ENCODE measurements at regions not wholly inside any gene's neighbourhood (a gene's known extent, or its start where the extent isn't known, plus 50 kb on each side); places are given as distances from the start of the nearest gene placed in this dataset.

GRCh38 chr13:72570019-72570418 is 157.4 kb downstream of the MZT1 start:
- H3K4me1 Mint-ChIP-seq = no peaks in the 10 kb centered on the region
- no peaks in the 10 kb centered on the region for H3K36me3 ChIP-seq (ENCODE audit: control insufficient read depth, insufficient read depth, low read length)
- no peaks in the 10 kb centered on the region for H3K9me3 ChIP-seq (ENCODE audit: control insufficient read depth in 2 of 2, low read length in 2 of 2)
- no peak overlapping the region for H3K4me3 Mint-ChIP-seq
- H3K9me3 Mint-ChIP-seq = peaks cover 0 to 10% (median 2%) of the 10 kb centered on the region in 7 donors
- no peak overlapping the region for H3K27ac ChIP-seq (ENCODE audit: insufficient read depth, low read length, poor library complexity, severe bottlenecking)
- DNase-seq (peak in 1 of 3 donors; percentile 0), ATAC-seq (ENCODE audit: low read depth in 2 of 2) (no peak)
- H3K27me3 ChIP-seq (ENCODE audit: control insufficient read depth, insufficient read depth, low read length) = no peaks in the 10 kb centered on the region
- no peaks in the 10 kb centered on the region for H3K27me3 Mint-ChIP-seq
- H3K4me1 ChIP-seq (ENCODE audit: control insufficient read depth, insufficient read depth, low read length, poor library complexity, severe bottlenecking) = no peaks in the 10 kb centered on the region
- H3K4me3 ChIP-seq (ENCODE audit: low read depth, low read length) = no peak overlapping the region
- H3K36me3 Mint-ChIP-seq = no peaks in the 10 kb centered on the region
- H3K27ac Mint-ChIP-seq = no peak overlapping the region

DNA sequence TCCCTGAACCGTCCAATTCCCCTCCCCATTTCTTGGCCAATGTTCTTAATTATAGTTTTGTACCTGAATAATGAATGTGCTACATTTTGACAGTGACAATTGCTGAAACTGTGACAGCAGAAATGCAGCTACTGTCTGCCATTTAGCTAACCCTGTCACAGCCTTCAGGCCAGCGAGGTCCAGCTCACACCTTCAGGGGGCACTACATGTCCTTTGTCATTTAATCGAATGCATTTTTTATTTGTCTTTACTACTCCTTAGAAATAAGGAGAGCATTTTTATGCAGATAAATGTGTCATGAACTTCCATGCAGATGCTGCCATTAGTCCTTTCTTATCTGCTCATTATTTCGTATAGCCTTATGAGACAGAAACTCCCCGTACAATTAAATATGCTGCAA is 159.9 kb downstream of the MZT1 start:
- no peaks in the 10 kb centered on the region for H3K27me3 ChIP-seq (ENCODE audit: control insufficient read depth, insufficient read depth, low read length)
- H3K4me1 ChIP-seq (ENCODE audit: control insufficient read depth, insufficient read depth, low read length, poor library complexity, severe bottlenecking) = no peaks in the 10 kb centered on the region
- Mint-ChIP-seq H3K36me3 (no peaks in the 10 kb centered on the region), H3K4me3 (no peak overlapping the region), H3K27me3 (no peaks in the 10 kb centered on the region), H3K27ac (no peak overlapping the region), H3K9me3 (peaks cover 0 to 3% (median 1%) of the 10 kb centered on the region in 7 donors), H3K4me1 (no peaks in the 10 kb centered on the region)
- no peak overlapping the region for H3K4me3 ChIP-seq (ENCODE audit: low read depth, low read length)
- H3K36me3 ChIP-seq (ENCODE audit: control insufficient read depth, insufficient read depth, low read length) = no peaks in the 10 kb centered on the region
- no peak overlapping the region for H3K27ac ChIP-seq (ENCODE audit: insufficient read depth, low read length, poor library complexity, severe bottlenecking)
- DNase-seq (no peak), ATAC-seq (ENCODE audit: low read depth in 2 of 2) (no peak)
- no peaks in the 10 kb centered on the region for H3K9me3 ChIP-seq (ENCODE audit: control insufficient read depth in 2 of 2, low read length in 2 of 2)

- Histone ChIP-seq H3K4me1 (ENCODE audit: control insufficient read depth, insufficient read depth, low read length, poor library complexity, severe bottlenecking) (no peaks in the 10 kb centered on the region), H3K27ac (ENCODE audit: insufficient read depth, low read length, poor library complexity, severe bottlenecking) (no peak overlapping the region), H3K9me3 (ENCODE audit: control insufficient read depth in 2 of 2, low read length in 2 of 2) (no peaks in the 10 kb centered on the region), H3K36me3 (ENCODE audit: control insufficient read depth, insufficient read depth, low read length) (no peaks in the 10 kb centered on the region), H3K27me3 (ENCODE audit: control insufficient read depth, insufficient read depth, low read length) (no peaks in the 10 kb centered on the region), H3K4me3 (ENCODE audit: low read depth, low read length) (no peak overlapping the region)
- no peak overlapping the region for H3K27ac Mint-ChIP-seq
- no peak overlapping the region for H3K4me3 Mint-ChIP-seq
- peaks cover 0 to 3% (median 1%) of the 10 kb centered on the region in 7 donors for H3K9me3 Mint-ChIP-seq
- no peaks in the 10 kb centered on the region for H3K36me3 Mint-ChIP-seq
- no peaks in the 10 kb centered on the region for H3K27me3 Mint-ChIP-seq
- no peaks in the 10 kb centered on the region for H3K4me1 Mint-ChIP-seq
- DNase-seq (no peak), ATAC-seq (ENCODE audit: low read depth in 2 of 2) (no peak)
Observed at GRCh38 chr13:72566526-72566925, 160.9 kb downstream of the MZT1 start.

GRCh38 chr13:72565893-72566292 is 161.5 kb downstream of the MZT1 start:
- H3K4me1 ChIP-seq (ENCODE audit: control insufficient read depth, insufficient read depth, low read length, poor library complexity, severe bottlenecking) = no peaks in the 10 kb centered on the region
- H3K9me3 ChIP-seq (ENCODE audit: control insufficient read depth in 2 of 2, low read length in 2 of 2) = no peaks in the 10 kb centered on the region
- no peaks in the 10 kb centered on the region for H3K36me3 ChIP-seq (ENCODE audit: control insufficient read depth, insufficient read depth, low read length)
- H3K27ac ChIP-seq (ENCODE audit: insufficient read depth, low read length, poor library complexity, severe bottlenecking) = no peak overlapping the region
- no peak overlapping the region for H3K27ac Mint-ChIP-seq
- H3K4me1 Mint-ChIP-seq = no peaks in the 10 kb centered on the region
- no peaks in the 10 kb centered on the region for H3K36me3 Mint-ChIP-seq
- no peaks in the 10 kb centered on the region for H3K27me3 ChIP-seq (ENCODE audit: control insufficient read depth, insufficient read depth, low read length)
- peaks cover 0 to 3% (median 1%) of the 10 kb centered on the region in 7 donors for H3K9me3 Mint-ChIP-seq
- DNase-seq = peak in 1 of 3 donors; percentile 0
- H3K4me3 Mint-ChIP-seq = no peak overlapping the region
- H3K4me3 ChIP-seq (ENCODE audit: low read depth, low read length) = no peak overlapping the region
- H3K27me3 Mint-ChIP-seq = no peaks in the 10 kb centered on the region
- ATAC-seq (ENCODE audit: low read depth in 2 of 2) = no peak

GRCh38 chr13:72562686-72563085 is 164.7 kb downstream of the MZT1 start:
- H3K4me1 Mint-ChIP-seq = no peaks in the 10 kb centered on the region
- Histone ChIP-seq H3K27me3 (ENCODE audit: control insufficient read depth, insufficient read depth, low read length) (no peaks in the 10 kb centered on the region), H3K4me1 (ENCODE audit: control insufficient read depth, insufficient read depth, low read length, poor library complexity, severe bottlenecking) (no peaks in the 10 kb centered on the region), H3K27ac (ENCODE audit: insufficient read depth, low read length, poor library complexity, severe bottlenecking) (no peak overlapping the region), H3K36me3 (ENCODE audit: control insufficient read depth, insufficient read depth, low read length) (no peaks in the 10 kb centered on the region), H3K9me3 (ENCODE audit: control insufficient read depth in 2 of 2, low read length in 2 of 2) (no peaks in the 10 kb centered on the region), H3K4me3 (ENCODE audit: low read depth, low read length) (no peak overlapping the region)
- no peaks in the 10 kb centered on the region for H3K36me3 Mint-ChIP-seq
- peaks cover 0 to 2% (median 0%) of the 10 kb centered on the region in 7 donors for H3K9me3 Mint-ChIP-seq
- no peak for ATAC-seq (ENCODE audit: low read depth in 2 of 2)
- DNase-seq = no peak
- H3K4me3 Mint-ChIP-seq = no peak overlapping the region
- peak overlapping the region in 1 of 3 donors; percentile 40 for H3K27ac Mint-ChIP-seq
- H3K27me3 Mint-ChIP-seq = no peaks in the 10 kb centered on the region

DNA sequence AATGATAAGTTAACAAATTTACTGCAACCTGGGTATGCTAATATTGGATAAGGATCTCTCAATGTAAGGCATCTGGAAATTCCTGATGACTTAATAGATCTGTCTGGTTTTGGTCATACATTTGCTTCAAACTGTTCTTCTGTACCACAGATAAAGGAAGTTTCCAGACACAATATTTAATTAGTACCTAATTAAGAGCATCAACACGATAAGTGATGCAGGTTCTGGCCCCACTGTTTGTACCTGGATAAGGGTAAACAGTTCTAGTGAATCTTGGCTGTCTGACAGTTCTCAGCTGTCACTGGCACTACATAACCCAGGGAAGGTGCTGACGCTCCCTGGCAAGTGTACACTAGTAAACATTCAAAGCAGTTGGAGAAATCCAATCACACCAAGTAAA is 165.6 kb downstream of the MZT1 start:
- Histone ChIP-seq H3K4me1 (ENCODE audit: control insufficient read depth, insufficient read depth, low read length, poor library complexity, severe bottlenecking) (no peaks in the 10 kb centered on the region), H3K9me3 (ENCODE audit: control insufficient read depth in 2 of 2, low read length in 2 of 2) (no peaks in the 10 kb centered on the region), H3K27ac (ENCODE audit: insufficient read depth, low read length, poor library complexity, severe bottlenecking) (no peak overlapping the region), H3K4me3 (ENCODE audit: low read depth, low read length) (no peak overlapping the region), H3K27me3 (ENCODE audit: control insufficient read depth, insufficient read depth, low read length) (no peaks in the 10 kb centered on the region), H3K36me3 (ENCODE audit: control insufficient read depth, insufficient read depth, low read length) (no peaks in the 10 kb centered on the region)
- no peaks in the 10 kb centered on the region for H3K27me3 Mint-ChIP-seq
- H3K36me3 Mint-ChIP-seq = no peaks in the 10 kb centered on the region
- no peaks in the 10 kb centered on the region for H3K4me1 Mint-ChIP-seq
- H3K27ac Mint-ChIP-seq = no peak overlapping the region
- no peak overlapping the region for H3K4me3 Mint-ChIP-seq
- DNase-seq (no peak), ATAC-seq (ENCODE audit: low read depth in 2 of 2) (no peak)
- peaks cover 0 to 2% (median 0%) of the 10 kb centered on the region in 7 donors for H3K9me3 Mint-ChIP-seq

GRCh38 chr13:72559716-72560115 is 167.7 kb downstream of the MZT1 start:
- H3K36me3 Mint-ChIP-seq = no peaks in the 10 kb centered on the region
- no peak for ATAC-seq (ENCODE audit: low read depth in 2 of 2)
- H3K4me1 ChIP-seq (ENCODE audit: control insufficient read depth, insufficient read depth, low read length, poor library complexity, severe bottlenecking) = no peaks in the 10 kb centered on the region

DNA sequence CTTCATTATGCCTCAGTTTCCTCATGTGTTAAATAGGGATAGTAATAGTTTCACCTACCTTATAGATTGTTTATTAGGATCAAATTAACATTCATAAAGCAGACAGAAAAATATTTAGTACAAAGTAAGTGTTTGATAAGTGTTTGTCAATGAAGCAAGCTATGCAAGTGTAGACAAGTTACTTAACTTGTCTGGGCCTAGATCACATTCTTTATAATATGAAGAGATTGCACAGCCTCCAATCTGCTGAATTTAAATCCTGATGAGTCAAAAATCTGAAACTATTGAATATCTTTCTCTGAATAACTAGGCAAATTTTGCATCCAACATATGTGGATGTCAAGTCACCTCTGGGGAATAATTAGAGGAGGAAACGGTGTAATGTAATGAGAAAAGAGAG is 170.5 kb downstream of the MZT1 start:
- Histone ChIP-seq H3K27me3 (ENCODE audit: control insufficient read depth, insufficient read depth, low read length) (no peaks in the 10 kb centered on the region), H3K4me3 (ENCODE audit: low read depth, low read length) (no peak overlapping the region), H3K27ac (ENCODE audit: insufficient read depth, low read length, poor library complexity, severe bottlenecking) (no peak overlapping the region), H3K4me1 (ENCODE audit: control insufficient read depth, insufficient read depth, low read length, poor library complexity, severe bottlenecking) (no peaks in the 10 kb centered on the region), H3K36me3 (ENCODE audit: control insufficient read depth, insufficient read depth, low read length) (no peaks in the 10 kb centered on the region), H3K9me3 (ENCODE audit: control insufficient read depth in 2 of 2, low read length in 2 of 2) (no peaks in the 10 kb centered on the region)
- Mint-ChIP-seq H3K27ac (no peak overlapping the region), H3K4me1 (no peaks in the 10 kb centered on the region), H3K36me3 (no peaks in the 10 kb centered on the region), H3K9me3 (peaks cover 0 to 1% (median 0%) of the 10 kb centered on the region in 7 donors), H3K27me3 (no peaks in the 10 kb centered on the region), H3K4me3 (no peak overlapping the region)
- ATAC-seq (ENCODE audit: low read depth in 2 of 2) = no peak
- no peak for DNase-seq

More at GRCh38 chr13:72559716-72560115, 167.7 kb downstream of the MZT1 start:
- Mint-ChIP-seq H3K27ac (no peak overlapping the region), H3K4me3 (no peak overlapping the region), H3K4me1 (no peaks in the 10 kb centered on the region), H3K27me3 (no peaks in the 10 kb centered on the region), H3K9me3 (no peaks in the 10 kb centered on the region)
- Histone ChIP-seq H3K27ac (ENCODE audit: insufficient read depth, low read length, poor library complexity, severe bottlenecking) (no peak overlapping the region), H3K36me3 (ENCODE audit: control insufficient read depth, insufficient read depth, low read length) (no peaks in the 10 kb centered on the region), H3K27me3 (ENCODE audit: control insufficient read depth, insufficient read depth, low read length) (no peaks in the 10 kb centered on the region), H3K4me3 (ENCODE audit: low read depth, low read length) (no peak overlapping the region), H3K9me3 (ENCODE audit: control insufficient read depth in 2 of 2, low read length in 2 of 2) (no peaks in the 10 kb centered on the region)
- DNase-seq = no peak
